Activated CD4-positive, alpha-beta memory T cell treated with anti-CD3 and anti-CD28 coated beads for 36 hours (primary cell): ENCODE measurements at regions not wholly inside any gene's neighbourhood (a gene's known extent, or its start where the extent isn't known, plus 50 kb on each side); places are given as distances from the start of the nearest gene placed in this dataset.
"Not testable (repeated sequence)": the region's sequence is repeated elsewhere in the genome, so short reads cannot be mapped to it uniquely, and the experiment has no call there.

Experiments
- CTCF ChIA-PET: fragments of 350-600 bp; sonication (Branson Sonifier 250); formaldehyde crosslinking; loops from one replicate; lab custom pipeline; 2021; ENCODE audit warnings: antibody characterized with exemption, inconsistent platforms; lab: Charles Lee
- POLR2A ChIA-PET: fragments of 350-600 bp; sonication (Branson Sonifier 250); formaldehyde crosslinking; loops from one replicate; lab custom pipeline; 2021; ENCODE audit warnings: antibody characterized with exemption; lab: Charles Lee
- DNase-seq: peaks from one replicate; pipeline ENCODE4 v3.0.0-alpha.2; 2020
- H3K27ac Mint-ChIP-seq: one replicate; pipeline ENCODE4 v1.8.0; 2021; ENCODE audit warnings: mixed read lengths
- H3K27me3 Mint-ChIP-seq: one replicate; pipeline ENCODE4 v1.8.0; 2021; ENCODE audit warnings: mixed read lengths
- H3K36me3 Mint-ChIP-seq: one replicate; pipeline ENCODE4 v1.8.0; 2021; ENCODE audit warnings: mixed read lengths
- H3K4me1 Mint-ChIP-seq: one replicate; pipeline ENCODE4 v1.8.0; 2021; ENCODE audit warnings: low read depth, mixed read lengths
- H3K4me3 Mint-ChIP-seq: one replicate; pipeline ENCODE4 v1.8.0; 2021; ENCODE audit warnings: mild to moderate bottlenecking, mixed read lengths
- H3K9me3 Mint-ChIP-seq: one replicate; pipeline ENCODE4 v1.8.0; 2021; ENCODE audit warnings: mixed read lengths
- intact Hi-C: fragments of 100-400 bp; cut with micrococcal nuclease; formaldehyde crosslinking; loops from one replicate; pipeline ENCODE4 v1.15.1; 2023

- Mint-ChIP-seq H3K4me1 (no peaks in the 10 kb centered on the region), H3K27me3 (no peaks in the 10 kb centered on the region), H3K9me3 (no peaks in the 10 kb centered on the region), H3K4me3 (no peak overlapping the region), H3K27ac (no peak overlapping the region), H3K36me3 (no peaks in the 10 kb centered on the region)
- CTCF ChIA-PET, result no interaction called here
- intact Hi-C loops, result no loop called here
- DNase-seq, result no peak
- POLR2A ChIA-PET, result no interaction called here
Observed at GRCh38 chrX:86887341-86887740, 630.3 kb upstream of the KLHL4 start.

DNA sequence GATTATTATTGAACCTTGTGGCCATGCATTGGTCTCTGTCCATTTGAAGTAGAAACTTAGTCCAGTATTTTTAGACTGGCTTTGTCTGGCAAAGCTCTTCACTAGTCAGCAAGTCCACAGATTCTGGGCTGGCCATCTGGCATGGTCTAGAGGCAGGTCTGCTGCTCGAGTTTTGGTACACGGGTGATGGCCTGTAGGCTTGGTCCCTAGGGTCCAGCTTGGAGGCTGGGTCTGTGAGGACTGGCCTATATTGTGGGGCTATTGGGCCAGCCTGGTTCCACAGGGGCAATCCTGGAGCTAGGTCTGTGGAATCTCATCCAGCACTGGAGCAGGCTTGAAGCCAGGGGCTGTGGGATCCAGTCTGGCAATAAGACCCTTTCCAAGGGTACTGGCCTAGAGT, 607.6 kb upstream of the KLHL4 start:
- ChIA-PET CTCF (no interaction called here), POLR2A (no interaction called here)
- no peak for DNase-seq
- no peaks in the 10 kb centered on the region for H3K36me3 Mint-ChIP-seq
- H3K27me3 Mint-ChIP-seq, result no peaks in the 10 kb centered on the region
- no peaks in the 10 kb centered on the region for H3K9me3 Mint-ChIP-seq
- intact Hi-C loops, result no loop called here
- H3K27ac Mint-ChIP-seq, result no peak overlapping the region
- H3K4me1 Mint-ChIP-seq, result no peaks in the 10 kb centered on the region
- H3K4me3 Mint-ChIP-seq, result no peak overlapping the region

DNA sequence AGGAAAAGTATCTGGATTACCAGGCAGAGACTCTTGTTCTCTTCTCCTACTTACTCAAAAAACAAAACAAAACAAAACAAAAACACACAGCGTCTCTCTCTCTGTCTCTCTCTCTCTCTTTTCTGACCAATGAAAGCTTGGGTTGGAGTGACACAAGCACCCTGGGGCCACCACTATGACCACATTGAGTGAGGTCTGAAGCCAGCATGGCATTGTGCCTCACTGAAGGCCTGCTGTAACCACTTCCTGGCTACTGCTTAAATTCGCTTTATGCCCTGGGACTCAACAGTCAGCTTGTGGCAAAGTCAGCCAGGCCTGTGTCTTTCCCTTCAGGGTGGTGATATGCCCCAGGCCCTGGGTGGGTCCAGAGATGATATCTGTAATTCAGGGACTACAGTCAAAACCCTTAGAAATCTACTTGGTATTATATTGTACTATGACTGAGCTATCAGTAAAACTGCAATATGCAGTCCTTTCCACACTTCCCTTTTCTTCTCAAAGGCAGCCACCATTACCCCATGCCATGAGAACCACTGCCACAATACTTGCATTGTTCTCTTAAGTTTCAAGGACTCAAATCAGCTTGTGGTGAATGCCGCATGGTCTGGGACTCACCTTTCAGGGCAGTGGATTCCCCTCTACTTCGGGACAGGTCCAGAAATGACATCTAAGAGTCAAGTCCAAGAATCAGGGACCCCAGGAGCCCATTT, 606.8 kb upstream of the KLHL4 start:
- DNase-seq, result no peak
- Mint-ChIP-seq H3K4me3 (no peak overlapping the region), H3K36me3 (no peaks in the 10 kb centered on the region), H3K27me3 (no peaks in the 10 kb centered on the region), H3K9me3 (no peaks in the 10 kb centered on the region), H3K4me1 (no peaks in the 10 kb centered on the region), H3K27ac (no peak overlapping the region)
- POLR2A ChIA-PET, result no interaction called here
- intact Hi-C loops, result no loop called here
- CTCF ChIA-PET, result no interaction called here

- H3K27ac Mint-ChIP-seq, result no peak overlapping the region
- H3K4me3 Mint-ChIP-seq, result no peak overlapping the region
- no peaks in the 10 kb centered on the region for H3K4me1 Mint-ChIP-seq
- H3K27me3 Mint-ChIP-seq, result no peaks in the 10 kb centered on the region
- intact Hi-C loops, result no loop called here
- ChIA-PET CTCF (no interaction called here), POLR2A (no interaction called here)
- DNase-seq, result no peak
- no peaks in the 10 kb centered on the region for H3K36me3 Mint-ChIP-seq
- no peaks in the 10 kb centered on the region for H3K9me3 Mint-ChIP-seq
Observed at GRCh38 chrX:86914569-86914968, 603.0 kb upstream of the KLHL4 start.

DNA sequence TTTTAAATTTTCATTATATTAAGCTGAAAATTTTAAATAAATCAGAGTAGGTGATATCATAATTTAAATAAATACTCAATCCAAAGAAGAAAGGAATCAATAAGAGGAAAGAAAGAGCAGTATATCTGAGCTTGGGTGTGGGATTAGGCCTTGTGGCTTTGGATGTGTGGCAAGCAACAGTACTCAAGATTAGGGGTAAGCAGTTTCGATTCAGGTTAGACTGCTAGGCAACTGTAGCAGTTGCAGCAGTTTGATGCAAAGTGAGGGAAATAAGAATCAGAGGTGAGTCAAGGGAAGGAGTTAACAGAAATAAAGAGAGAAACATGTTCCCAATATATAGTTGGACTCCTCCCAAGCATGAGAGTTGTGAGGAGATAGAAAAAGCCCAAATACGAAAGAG, 599.6 kb upstream of the KLHL4 start:
- intact Hi-C loops, result no loop called here
- Mint-ChIP-seq H3K4me1 (no peaks in the 10 kb centered on the region), H3K4me3 (no peak overlapping the region), H3K27ac (no peak overlapping the region), H3K27me3 (no peaks in the 10 kb centered on the region), H3K9me3 (no peaks in the 10 kb centered on the region), H3K36me3 (no peaks in the 10 kb centered on the region)
- no peak for DNase-seq
- ChIA-PET POLR2A (no interaction called here), CTCF (no interaction called here)

- ChIA-PET POLR2A (no interaction called here), CTCF (no interaction called here)
- no peak overlapping the region for H3K4me3 Mint-ChIP-seq
- H3K9me3 Mint-ChIP-seq, result peaks cover 3% of the 10 kb centered on the region
- H3K36me3 Mint-ChIP-seq, result no peaks in the 10 kb centered on the region
- no peak for DNase-seq
- no peaks in the 10 kb centered on the region for H3K27me3 Mint-ChIP-seq
- intact Hi-C loops, result no loop called here
- H3K27ac Mint-ChIP-seq, result no peak overlapping the region
- H3K4me1 Mint-ChIP-seq, result no peaks in the 10 kb centered on the region
Observed at GRCh38 chrX:86930419-86930818, 587.2 kb upstream of the KLHL4 start.

DNA sequence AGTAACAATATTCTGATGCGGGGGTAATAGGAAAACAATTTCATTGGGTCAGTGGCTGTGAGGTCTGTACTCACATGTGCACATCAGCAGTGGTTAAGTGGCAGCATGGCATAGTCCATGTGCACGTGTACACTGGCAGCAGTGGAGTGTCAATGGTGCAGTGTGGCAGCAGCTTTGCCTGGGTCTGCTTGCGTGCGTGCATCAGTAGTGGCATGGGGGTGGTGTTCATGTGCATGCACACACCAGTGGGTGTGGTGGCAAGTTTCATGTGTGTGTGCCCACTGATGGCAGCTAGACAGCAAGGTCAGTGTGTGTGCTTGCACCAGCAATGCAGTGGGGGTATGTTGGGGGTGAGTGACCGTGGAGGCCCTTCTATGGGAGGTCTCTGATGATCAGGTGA, 581.6 kb upstream of the KLHL4 start:
- DNase-seq, result no peak
- CTCF ChIA-PET, result no interaction called here
- Mint-ChIP-seq H3K9me3 (peaks cover 3% of the 10 kb centered on the region), H3K27ac (no peak overlapping the region), H3K27me3 (no peaks in the 10 kb centered on the region), H3K36me3 (no peaks in the 10 kb centered on the region), H3K4me3 (no peak overlapping the region), H3K4me1 (no peaks in the 10 kb centered on the region)
- POLR2A ChIA-PET, result no interaction called here
- intact Hi-C loops, result no loop called here

GRCh38 chrX:86946569-86946968, 571.0 kb upstream of the KLHL4 start:
- ChIA-PET POLR2A (no interaction called here), CTCF (no interaction called here)
- no peaks in the 10 kb centered on the region for H3K4me1 Mint-ChIP-seq
- H3K27me3 Mint-ChIP-seq, result no peaks in the 10 kb centered on the region
- H3K27ac Mint-ChIP-seq, result no peak overlapping the region
- DNase-seq, result no peak
- H3K9me3 Mint-ChIP-seq, result no peaks in the 10 kb centered on the region
- intact Hi-C loops, result loop anchor here (5.0 kb wide), 1 partner anchor 814 kb away; no protein-coding TSS in a partner anchor
- no peak overlapping the region for H3K4me3 Mint-ChIP-seq
- no peaks in the 10 kb centered on the region for H3K36me3 Mint-ChIP-seq

GRCh38 chrX:86964321-86964720, 553.3 kb upstream of the KLHL4 start:
- H3K27ac Mint-ChIP-seq, result no peak overlapping the region
- CTCF ChIA-PET, result no interaction called here
- H3K4me3 Mint-ChIP-seq, result no peak overlapping the region

DNA sequence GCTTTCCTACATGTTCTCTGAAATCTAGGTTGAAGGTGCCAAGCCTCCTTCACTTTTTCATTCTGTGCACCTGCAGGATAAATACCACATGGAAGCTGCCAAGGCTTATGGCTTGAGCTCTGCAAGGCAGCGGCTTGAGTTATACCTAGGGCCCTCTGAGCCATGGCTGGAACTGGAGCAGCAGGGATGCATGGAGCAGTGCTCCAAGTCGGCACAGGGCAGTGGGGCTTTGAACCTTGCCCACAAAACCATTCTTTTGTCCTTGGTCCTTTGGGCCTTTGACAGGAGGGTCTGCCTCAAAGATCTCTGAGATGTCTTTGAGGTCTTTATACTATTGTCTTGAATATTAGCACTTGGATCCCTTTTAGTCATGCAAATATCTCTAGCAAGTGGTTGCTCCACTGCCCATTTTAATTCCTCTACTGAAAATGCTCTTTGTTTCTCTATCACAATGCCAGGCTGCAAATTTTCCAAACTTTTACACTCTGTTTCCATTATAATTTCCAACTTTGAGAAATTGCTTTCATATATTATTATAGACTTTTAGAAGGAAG, 536.2 kb upstream of the KLHL4 start:
- intact Hi-C loops, result no loop called here
- no peak overlapping the region for H3K4me3 Mint-ChIP-seq
- POLR2A ChIA-PET, result no interaction called here

More at GRCh38 chrX:86964321-86964720, 553.3 kb upstream of the KLHL4 start:
- intact Hi-C loops, result no loop called here
- Mint-ChIP-seq H3K27me3 (no peaks in the 10 kb centered on the region), H3K9me3 (no peaks in the 10 kb centered on the region), H3K4me1 (no peaks in the 10 kb centered on the region), H3K36me3 (no peaks in the 10 kb centered on the region)
- no peak for DNase-seq
- POLR2A ChIA-PET, result no interaction called here

DNA sequence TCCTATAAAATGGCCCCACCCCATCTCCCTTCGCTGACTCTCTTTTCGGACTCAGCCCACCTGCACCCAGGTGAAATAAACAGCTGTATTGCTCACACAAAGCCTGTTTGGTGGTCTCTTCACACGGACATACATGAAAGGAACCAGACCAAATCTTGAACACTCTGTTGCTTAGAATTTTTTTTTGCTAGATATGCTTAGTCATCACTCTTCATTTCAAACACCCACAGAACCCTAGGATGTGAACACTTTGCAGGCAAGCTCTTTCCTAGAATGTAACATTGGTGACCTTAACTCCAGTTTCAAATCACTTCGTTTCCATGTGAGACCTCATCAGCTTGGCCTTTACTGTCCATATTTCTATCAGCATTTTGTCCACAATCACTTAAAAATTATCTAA, 530.3 kb upstream of the KLHL4 start:
- POLR2A ChIA-PET, DNase-seq, H3K4me3 Mint-ChIP-seq, intact Hi-C loops, H3K4me1 Mint-ChIP-seq, H3K27ac Mint-ChIP-seq, H3K27me3 Mint-ChIP-seq, CTCF ChIA-PET, H3K9me3 Mint-ChIP-seq, H3K36me3 Mint-ChIP-seq: not testable (repeated sequence)

More for the DNA sequence above, 536.2 kb upstream of the KLHL4 start:
- H3K36me3 Mint-ChIP-seq, result no peaks in the 10 kb centered on the region
- no peaks in the 10 kb centered on the region for H3K4me1 Mint-ChIP-seq
- no peaks in the 10 kb centered on the region for H3K27me3 Mint-ChIP-seq
- H3K9me3 Mint-ChIP-seq, result peaks cover 9% of the 10 kb centered on the region
- DNase-seq, result no peak
- H3K27ac Mint-ChIP-seq, result no peak overlapping the region
- CTCF ChIA-PET, result no interaction called here

- ChIA-PET POLR2A (no interaction called here), CTCF (no interaction called here)
- H3K4me3 Mint-ChIP-seq, result no peak overlapping the region
- peaks cover 5% of the 10 kb centered on the region for H3K9me3 Mint-ChIP-seq
- no peak for DNase-seq
- intact Hi-C loops, result no loop called here
- H3K27me3 Mint-ChIP-seq, result no peaks in the 10 kb centered on the region
- H3K36me3 Mint-ChIP-seq, result no peaks in the 10 kb centered on the region
- no peaks in the 10 kb centered on the region for H3K4me1 Mint-ChIP-seq
- H3K27ac Mint-ChIP-seq, result no peak overlapping the region
Observed at GRCh38 chrX:87003031-87003430, 514.6 kb upstream of the KLHL4 start.

DNA sequence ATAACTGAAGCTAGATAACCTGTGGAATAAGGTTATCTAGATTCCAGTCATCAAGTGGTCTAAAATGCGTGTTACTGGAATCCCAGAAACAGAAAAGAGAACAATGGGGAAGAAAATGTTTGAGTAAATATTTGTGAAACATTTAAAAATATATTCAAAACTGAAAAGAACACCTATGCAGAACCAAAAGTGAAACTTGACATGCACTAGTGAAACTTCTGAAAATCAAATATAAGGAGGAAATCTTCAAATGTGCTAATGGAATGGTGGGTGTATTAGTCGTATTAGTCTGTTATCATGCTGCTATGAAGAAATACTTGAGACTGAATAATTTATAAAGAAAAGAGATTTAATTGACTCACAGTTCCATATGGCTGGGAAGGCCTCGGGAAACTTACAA, 512.4 kb upstream of the KLHL4 start:
- H3K4me3 Mint-ChIP-seq, result no peak overlapping the region
- H3K27me3 Mint-ChIP-seq, result no peaks in the 10 kb centered on the region
- ChIA-PET CTCF (no interaction called here), POLR2A (no interaction called here)
- DNase-seq, result no peak
- no peak overlapping the region for H3K27ac Mint-ChIP-seq
- intact Hi-C loops, result no loop called here
- peaks cover 5% of the 10 kb centered on the region for H3K9me3 Mint-ChIP-seq
- H3K4me1 Mint-ChIP-seq, result no peaks in the 10 kb centered on the region
- H3K36me3 Mint-ChIP-seq, result no peaks in the 10 kb centered on the region
